GM21390 (cell line): ENCODE measurements at regions not wholly inside any gene's neighbourhood (a gene's known extent, or its start where the extent isn't known, plus 50 kb on each side); places are given as distances from the start of the nearest gene placed in this dataset.
"Not testable (repeated sequence)": the region's sequence is repeated elsewhere in the genome, so short reads cannot be mapped to it uniquely, and the experiment has no call there.

ENCODE experiments used
- ATAC-seq: cut with Tn5 transposase; IDR thresholded peaks from one replicate; pipeline ENCODE4 v1.9.1; 2021; ENCODE audit not compliant: unreplicated experiment

GRCh38 chr6:19892260-19892659 lies 55.1 kb downstream of the ID4 start:
- no peak for ATAC-seq

DNA sequence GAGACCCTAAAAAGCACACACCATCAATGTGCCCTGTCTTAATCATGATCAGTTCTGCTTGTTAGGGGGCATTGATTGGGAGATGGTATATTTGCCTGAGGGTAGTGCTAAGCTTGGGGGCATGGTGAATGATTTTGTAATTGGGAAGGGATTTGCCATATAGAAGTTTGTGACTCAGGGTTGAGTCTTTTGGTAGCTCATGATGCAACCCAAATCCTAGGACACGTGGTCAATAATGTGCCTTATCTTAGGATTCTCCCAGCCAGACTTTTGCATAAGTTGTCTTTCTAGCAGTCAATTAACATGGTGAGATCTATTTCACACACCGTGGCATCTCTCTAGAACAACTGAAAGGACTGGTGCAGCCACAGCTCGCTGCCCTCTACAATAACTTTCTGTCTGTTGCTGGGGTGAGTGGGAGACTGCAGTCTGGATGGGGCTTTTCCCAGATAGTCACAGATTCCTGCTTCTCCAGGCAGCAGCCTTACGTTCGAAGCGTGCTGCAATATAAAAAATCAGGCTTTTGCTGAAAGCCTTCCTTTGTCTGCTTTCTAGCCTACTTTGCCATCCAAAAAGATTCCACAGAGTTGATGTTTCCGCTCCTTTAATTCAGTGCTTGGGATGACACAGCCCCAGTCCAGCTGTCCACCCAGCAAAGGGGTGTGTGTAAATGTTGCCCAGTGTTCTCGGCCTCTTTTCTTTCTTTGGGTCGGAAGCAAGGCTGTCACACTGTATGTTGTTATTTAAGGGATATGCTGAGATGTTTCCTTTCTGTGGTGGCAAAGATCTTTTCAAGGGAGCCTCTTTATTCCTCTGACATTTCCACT lies 58.9 kb downstream of the ID4 start:
- ATAC-seq, result no peak

DNA sequence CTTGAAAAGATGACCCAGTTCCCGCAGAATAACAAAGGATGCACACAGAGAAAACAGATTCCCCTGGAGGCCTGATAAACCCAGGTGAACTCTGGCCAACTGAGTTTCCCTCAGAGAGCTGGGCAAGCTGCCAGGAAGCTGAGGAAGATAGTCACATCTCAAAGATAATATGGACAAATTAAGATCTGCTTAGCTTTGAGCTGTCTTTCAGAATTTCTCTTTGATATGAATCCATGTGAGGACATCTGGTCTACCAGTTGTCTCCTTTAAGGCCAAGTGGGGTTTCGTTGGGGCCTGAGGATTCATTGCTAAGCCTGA lies 59.5 kb downstream of the ID4 start:
- ATAC-seq, result no peak

- no peak for ATAC-seq
Measured at GRCh38 chr6:19898141-19898740, 61.1 kb downstream of the ID4 start.

GRCh38 chr6:19902201-19902600 lies 65.0 kb downstream of the ID4 start:
- ATAC-seq, result no peak

DNA sequence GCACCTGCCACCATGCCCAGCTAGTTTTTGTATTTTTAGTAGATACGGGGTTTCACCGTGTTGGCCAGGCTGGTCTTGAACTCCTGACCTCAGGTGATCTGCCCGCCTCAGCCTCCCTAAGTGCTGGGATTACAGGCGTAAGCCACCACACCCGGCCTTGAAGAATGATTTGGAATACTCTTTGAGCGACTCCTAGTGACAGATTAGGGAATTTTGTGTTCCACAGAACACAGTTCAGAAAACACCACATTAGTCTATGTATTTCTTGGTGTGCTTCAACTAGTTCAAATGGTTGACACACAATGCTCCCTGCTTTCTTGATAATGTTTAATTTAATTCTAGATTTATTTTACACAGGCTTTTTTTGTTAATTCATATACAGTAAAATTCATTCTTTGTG lies 67.2 kb downstream of the ID4 start:
- not testable (repeated sequence) for ATAC-seq

- ATAC-seq, result no peak
Measured at GRCh38 chr6:19905584-19905983, 68.4 kb downstream of the ID4 start.

GRCh38 chr6:19906171-19906570 lies 69.0 kb downstream of the ID4 start:
- ATAC-seq, result no peak

GRCh38 chr6:19911223-19911622 lies 74.1 kb downstream of the ID4 start:
- no peak for ATAC-seq

DNA sequence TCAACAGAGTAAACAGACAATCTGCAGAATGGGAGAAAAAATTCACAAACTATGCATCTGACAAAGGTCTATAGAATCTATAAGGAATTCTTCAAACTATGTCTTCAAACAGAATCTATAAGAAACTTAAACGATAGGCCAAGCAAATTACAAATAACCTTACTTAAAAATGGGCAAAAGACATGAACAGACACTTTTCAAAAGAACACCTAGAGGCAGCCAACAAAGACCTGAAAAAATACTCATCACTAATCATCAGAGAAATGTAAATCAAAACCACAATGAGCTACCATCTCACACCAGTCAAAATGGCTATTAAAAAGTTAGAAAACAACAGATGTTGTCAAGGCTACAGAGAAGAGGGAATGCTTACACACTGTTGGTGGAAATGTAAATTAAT lies 81.3 kb downstream of the ID4 start:
- no peak for ATAC-seq

DNA sequence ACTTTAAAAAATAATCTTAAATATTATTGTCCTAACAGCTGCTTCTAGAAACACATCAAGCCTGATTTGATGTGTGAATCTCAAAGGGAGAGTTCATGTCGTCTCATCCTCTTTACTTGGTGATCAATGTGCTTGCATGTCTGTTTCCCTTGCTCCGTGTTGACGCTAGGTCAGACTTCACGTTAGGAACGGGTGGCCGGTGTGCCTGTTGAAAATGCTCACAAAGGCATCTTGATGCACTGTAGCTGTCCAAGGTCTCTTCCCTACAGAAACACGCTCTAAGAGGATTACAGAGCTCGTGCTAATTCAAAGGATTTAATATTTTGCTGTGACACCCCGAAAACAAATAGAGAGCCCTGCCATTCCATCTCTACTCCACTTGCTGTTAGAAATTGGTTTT lies 84.6 kb downstream of the ID4 start:
- no peak for ATAC-seq

GRCh38 chr6:19925533-19925932 lies 88.4 kb downstream of the ID4 start:
- no peak for ATAC-seq

DNA sequence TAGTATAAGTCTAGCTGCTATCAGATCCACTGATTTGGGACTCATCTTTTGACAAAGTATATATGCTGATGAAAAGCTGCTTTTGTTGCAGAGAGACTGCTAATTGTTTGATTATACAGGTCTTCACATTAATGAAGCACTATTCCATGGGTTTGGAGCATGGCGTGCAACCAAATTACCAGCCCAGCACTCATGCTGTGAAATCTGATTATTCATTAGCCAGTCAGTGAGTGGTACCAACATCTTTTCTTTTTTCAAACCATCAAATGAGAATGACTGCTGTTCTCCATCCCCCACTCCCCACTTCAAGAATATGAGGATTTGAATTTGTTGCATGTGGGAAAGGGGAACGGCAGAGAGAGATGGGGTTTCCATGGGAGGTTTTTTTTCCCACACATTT lies 91.3 kb downstream of the ID4 start:
- ATAC-seq, result no peak

DNA sequence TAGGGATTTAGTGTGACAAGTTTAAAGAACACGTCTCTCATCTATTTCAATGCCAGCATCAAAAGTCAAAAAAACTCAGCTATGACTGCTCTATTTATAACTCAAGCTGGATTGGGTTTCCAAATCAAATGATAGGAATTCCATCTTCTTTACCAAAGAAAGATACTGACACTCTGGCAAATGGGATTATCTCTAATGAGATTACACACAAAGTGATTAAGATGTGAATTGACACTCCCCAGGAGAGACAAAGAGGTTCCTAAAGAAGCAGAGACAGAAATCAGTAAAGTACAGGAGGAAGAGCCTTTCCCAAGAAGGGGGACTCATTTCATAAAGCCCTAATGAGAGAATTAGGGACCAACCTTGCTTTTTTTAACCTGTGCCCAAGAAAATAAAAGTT lies 92.1 kb downstream of the ID4 start:
- ATAC-seq, result no peak

DNA sequence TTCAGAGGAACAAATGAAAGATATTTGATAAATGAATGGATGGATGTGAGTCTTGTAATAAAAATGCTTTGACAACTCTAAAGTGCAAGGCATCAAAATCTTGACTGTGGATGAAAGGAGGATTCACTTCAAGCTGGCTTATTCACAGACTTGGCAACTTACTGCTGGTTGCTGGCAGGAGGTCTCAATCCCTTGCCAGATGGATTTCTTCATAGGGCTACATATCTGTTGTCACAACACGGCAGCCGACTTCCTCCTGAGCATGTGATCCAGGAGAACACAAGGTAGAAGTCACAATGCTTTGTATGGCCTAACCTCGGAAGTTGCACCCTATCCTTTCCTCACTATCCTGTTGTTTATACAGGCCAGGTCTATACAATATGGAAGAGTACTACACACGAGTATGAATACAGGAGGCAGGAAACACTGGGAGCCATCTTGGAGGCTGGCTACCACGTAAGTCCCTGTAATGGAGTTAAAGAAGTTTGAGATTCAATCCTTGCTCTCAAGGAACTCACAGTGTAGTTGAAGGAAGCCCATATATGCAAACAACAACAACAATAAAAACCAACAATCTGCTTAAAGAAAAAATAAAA lies 97.9 kb downstream of the ID4 start:
- no peak for ATAC-seq

DNA sequence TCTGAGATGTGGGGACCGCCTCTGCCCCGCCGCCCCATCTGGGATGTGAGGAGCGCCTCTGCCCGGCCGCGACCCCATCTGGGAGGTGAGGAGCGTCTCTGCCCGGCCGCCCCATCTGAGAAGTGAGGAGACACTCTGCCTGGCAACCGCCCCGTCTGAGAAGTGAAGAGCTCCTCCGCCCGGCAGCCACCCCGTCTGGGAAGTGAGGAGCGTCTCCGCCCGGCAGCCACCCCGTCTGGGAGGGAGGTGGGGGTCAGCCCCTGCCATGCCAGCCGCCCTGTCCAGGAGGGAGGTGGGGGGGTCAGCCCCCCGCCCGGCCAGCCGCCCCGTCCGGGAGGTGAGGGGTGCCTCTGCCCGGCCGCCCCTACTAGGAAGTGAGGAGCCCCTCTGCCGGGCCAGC lies 102.2 kb downstream of the ID4 start:
- ATAC-seq, result not testable (repeated sequence)

DNA sequence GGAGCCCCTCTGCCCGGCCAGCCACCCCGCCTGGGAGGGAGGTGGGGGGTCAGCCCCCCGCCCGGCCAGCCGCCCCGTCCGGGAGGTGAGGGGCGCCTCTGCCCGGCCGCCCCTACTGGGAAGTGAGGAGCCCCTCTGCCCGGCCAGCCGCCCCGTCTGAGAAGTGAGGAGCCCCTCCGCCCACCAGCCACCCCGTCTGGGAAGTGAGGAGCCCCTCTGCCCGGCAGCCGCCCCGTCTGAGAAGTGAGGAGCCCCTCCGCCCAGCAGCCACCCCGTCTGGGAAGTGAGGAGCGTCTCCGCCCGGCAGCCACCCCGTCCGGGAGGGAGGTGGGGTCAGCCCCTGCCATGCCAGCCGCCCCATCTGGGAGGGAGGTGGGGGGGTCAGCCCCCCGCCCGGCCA lies 102.8 kb downstream of the ID4 start:
- not testable (repeated sequence) for ATAC-seq

GRCh38 chr6:19943042-19943441 lies 105.9 kb downstream of the ID4 start:
- ATAC-seq, result no peak

DNA sequence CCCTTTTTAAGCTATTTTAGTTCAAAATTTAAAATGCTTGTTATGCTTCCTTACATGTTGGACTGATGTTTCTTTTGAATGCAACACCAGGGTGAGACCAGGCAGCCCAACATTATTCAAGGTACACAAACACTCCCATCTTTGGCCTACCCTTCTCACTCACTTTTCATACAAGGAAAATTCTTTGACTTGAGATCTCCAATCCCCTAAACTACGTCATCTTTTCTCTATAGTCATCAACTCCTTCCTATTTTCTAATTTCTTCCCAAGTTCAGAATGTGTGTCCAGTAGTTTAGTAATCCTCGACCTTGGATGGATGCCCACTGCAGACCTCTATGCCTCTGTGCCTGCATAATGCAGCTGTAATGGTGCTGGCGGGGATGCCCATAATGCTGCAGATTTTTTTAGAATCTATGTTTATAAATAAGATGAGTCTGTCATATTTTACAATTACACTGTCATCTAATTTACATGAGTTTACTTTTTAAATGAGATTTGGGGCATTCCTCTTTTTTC lies 108.7 kb downstream of the ID4 start:
- ATAC-seq, result no peak

GRCh38 chr6:19949155-19949554 lies 112.0 kb downstream of the ID4 start:
- ATAC-seq, result no peak

GRCh38 chr6:19964115-19964514 lies 126.9 kb downstream of the ID4 start:
- ATAC-seq, result no peak

DNA sequence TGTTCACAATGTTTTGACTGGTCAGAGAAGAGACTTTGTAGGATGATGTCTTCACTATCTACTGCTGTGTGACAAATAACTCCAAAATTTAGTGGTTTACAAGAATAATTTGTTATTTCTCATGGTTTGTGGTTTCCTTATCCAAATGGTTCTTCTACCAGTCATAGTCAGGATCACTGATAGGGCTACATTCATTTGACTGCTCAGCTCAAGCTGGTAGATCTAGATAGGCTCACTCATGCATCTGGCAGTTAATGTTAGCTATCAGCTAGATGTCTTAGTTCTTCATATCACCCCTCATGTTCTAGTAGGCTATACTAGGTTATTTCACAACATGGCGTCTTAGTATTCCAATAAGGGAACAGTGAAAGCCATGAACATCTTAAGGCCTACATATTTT lies 131.0 kb downstream of the ID4 start:
- ATAC-seq, result no peak
